ENCODE measurements at regions not wholly inside any gene's neighbourhood (a gene's known extent, or its start where the extent isn't known, plus 50 kb on each side); places are given as distances from the start of the nearest gene placed in this dataset.

GRCh38 chr17:53996890-53997289 is 174.2 kb downstream of the KIF2B start:
- ATAC-seq: no peak

GRCh38 chr17:54007855-54008254 is 185.1 kb downstream of the KIF2B start:
- DNase-seq (ENCODE audit: low spot score) (no peak), ATAC-seq (no peak)

More at GRCh38 chr17:53996890-53997289, 174.2 kb downstream of the KIF2B start:
- DNase-seq (ENCODE audit: low spot score): no peak

GRCh38 chr17:54009502-54009901 is 186.8 kb downstream of the KIF2B start:
- DNase-seq (ENCODE audit: low spot score) (no peak), ATAC-seq (no peak)

GRCh38 chr17:54013072-54013471 is 190.3 kb downstream of the KIF2B start:
- ATAC-seq (no peak), DNase-seq (ENCODE audit: low spot score) (no peak)

- ATAC-seq (peak; percentile 12), DNase-seq (ENCODE audit: low spot score) (no peak)
These were observed 193.0 kb downstream of the KIF2B start for GRCh38 chr17:54015734-54016133.

- ATAC-seq: no peak
- no peak for DNase-seq (ENCODE audit: low spot score)
These were observed 198.7 kb downstream of the KIF2B start for GRCh38 chr17:54021418-54021817.

- DNase-seq (ENCODE audit: low spot score): no peak
- ATAC-seq: no peak
These were observed 206.4 kb downstream of the KIF2B start for GRCh38 chr17:54028986-54029580.

- no peak for DNase-seq (ENCODE audit: low spot score)
- ATAC-seq: no peak
These were observed 207.3 kb downstream of the KIF2B start for GRCh38 chr17:54029986-54030385.

GRCh38 chr17:54046570-54046969 is 223.8 kb downstream of the KIF2B start:
- ATAC-seq (no peak), DNase-seq (ENCODE audit: low spot score) (no peak)

GRCh38 chr17:54063639-54064038 is 240.9 kb downstream of the KIF2B start:
- ATAC-seq: no peak
- no peak for DNase-seq (ENCODE audit: low spot score)

GRCh38 chr17:54085020-54085419 is 262.3 kb downstream of the KIF2B start:
- ATAC-seq: no peak
- DNase-seq (ENCODE audit: low spot score): no peak

- ATAC-seq (no peak), DNase-seq (ENCODE audit: low spot score) (no peak)
These were observed 263.2 kb downstream of the KIF2B start for GRCh38 chr17:54085934-54086333.

GRCh38 chr17:54096216-54096615 is 273.5 kb downstream of the KIF2B start:
- ATAC-seq (no peak), DNase-seq (ENCODE audit: low spot score) (no peak)

GRCh38 chr17:54099221-54099620 is 276.5 kb downstream of the KIF2B start:
- ATAC-seq (no peak), DNase-seq (ENCODE audit: low spot score) (no peak)

- ATAC-seq (no peak), DNase-seq (ENCODE audit: low spot score) (no peak)
These were observed 279.5 kb downstream of the KIF2B start for GRCh38 chr17:54102246-54102645.

GRCh38 chr17:54111576-54111975 is 288.8 kb downstream of the KIF2B start:
- no peak for DNase-seq (ENCODE audit: low spot score)
- no peak for ATAC-seq

GRCh38 chr17:54117452-54117851 is 294.7 kb downstream of the KIF2B start:
- DNase-seq (ENCODE audit: low spot score): no peak
- no peak for ATAC-seq

GRCh38 chr17:54124456-54124855 is 301.7 kb downstream of the KIF2B start:
- ATAC-seq (no peak), DNase-seq (ENCODE audit: low spot score) (no peak)

- DNase-seq (ENCODE audit: low spot score) (no peak), ATAC-seq (no peak)
These were observed 330.7 kb downstream of the KIF2B start for GRCh38 chr17:54153423-54153822.

- DNase-seq (ENCODE audit: low spot score) (no peak), ATAC-seq (no peak)
These were observed 334.8 kb downstream of the KIF2B start for GRCh38 chr17:54157542-54157941.

GRCh38 chr17:54172096-54172984 is 349.6 kb downstream of the KIF2B start:
- peak; percentile 51 for DNase-seq (ENCODE audit: low spot score)
- ATAC-seq: peak; percentile 92

- DNase-seq (ENCODE audit: low spot score): no peak
These were observed 350.2 kb downstream of the KIF2B start for GRCh38 chr17:54172985-54173316.

More at GRCh38 chr17:54172985-54173316, 350.2 kb downstream of the KIF2B start:
- ATAC-seq: no peak

Measured in left lobe of liver (tissue), 2 donors.